ENCODE measurements at regions not wholly inside any gene's neighbourhood (a gene's known extent, or its start where the extent isn't known, plus 50 kb on each side); places are given as distances from the start of the nearest gene placed in this dataset.

DNA sequence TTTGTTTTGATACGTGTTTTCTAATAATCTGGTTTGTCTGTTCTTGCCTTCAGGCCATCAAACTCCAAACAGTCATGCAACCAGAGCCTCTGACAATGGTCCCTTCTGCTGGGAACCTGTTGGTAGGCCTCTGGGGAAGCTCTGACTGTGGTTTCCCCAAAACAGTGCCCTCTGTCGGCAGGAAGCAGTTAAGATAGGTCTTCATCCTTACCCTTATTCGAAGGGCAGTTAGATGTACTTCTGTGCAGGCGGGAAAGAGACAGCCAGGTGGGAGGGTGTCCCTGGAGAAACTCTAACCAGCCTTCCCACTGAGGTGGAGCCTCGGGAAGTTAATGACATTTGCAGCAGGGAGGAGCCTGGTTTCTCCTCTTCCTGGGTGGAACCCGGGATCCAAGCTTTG is 81.6 kb upstream of the CHMP2B start:
- intact Hi-C loops (cut with DNase I): no loop called here
- DNase-seq (no peak), ATAC-seq (peak; percentile 57)
- peaks cover 11% of the 10 kb centered on the region for H3K9me3 ChIP-seq
- no peaks in the 10 kb centered on the region for H3K36me3 ChIP-seq
- TF ChIP-seq, protein P1, sequence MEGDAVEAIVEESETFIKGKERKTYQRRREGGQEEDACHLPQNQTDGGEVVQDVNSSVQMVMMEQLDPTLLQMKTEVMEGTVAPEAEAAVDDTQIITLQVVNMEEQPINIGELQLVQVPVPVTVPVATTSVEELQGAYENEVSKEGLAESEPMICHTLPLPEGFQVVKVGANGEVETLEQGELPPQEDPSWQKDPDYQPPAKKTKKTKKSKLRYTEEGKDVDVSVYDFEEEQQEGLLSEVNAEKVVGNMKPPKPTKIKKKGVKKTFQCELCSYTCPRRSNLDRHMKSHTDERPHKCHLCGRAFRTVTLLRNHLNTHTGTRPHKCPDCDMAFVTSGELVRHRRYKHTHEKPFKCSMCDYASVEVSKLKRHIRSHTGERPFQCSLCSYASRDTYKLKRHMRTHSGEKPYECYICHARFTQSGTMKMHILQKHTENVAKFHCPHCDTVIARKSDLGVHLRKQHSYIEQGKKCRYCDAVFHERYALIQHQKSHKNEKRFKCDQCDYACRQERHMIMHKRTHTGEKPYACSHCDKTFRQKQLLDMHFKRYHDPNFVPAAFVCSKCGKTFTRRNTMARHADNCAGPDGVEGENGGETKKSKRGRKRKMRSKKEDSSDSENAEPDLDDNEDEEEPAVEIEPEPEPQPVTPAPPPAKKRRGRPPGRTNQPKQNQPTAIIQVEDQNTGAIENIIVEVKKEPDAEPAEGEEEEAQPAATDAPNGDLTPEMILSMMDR (IDR thresholded peaks at IDR 0.05): no peak
- H3K4me1 ChIP-seq: no peaks in the 10 kb centered on the region
- H3K27ac ChIP-seq: no peak overlapping the region
- H3K27me3 ChIP-seq: no peaks in the 10 kb centered on the region
- H3K4me3 ChIP-seq: no peak overlapping the region

DNA sequence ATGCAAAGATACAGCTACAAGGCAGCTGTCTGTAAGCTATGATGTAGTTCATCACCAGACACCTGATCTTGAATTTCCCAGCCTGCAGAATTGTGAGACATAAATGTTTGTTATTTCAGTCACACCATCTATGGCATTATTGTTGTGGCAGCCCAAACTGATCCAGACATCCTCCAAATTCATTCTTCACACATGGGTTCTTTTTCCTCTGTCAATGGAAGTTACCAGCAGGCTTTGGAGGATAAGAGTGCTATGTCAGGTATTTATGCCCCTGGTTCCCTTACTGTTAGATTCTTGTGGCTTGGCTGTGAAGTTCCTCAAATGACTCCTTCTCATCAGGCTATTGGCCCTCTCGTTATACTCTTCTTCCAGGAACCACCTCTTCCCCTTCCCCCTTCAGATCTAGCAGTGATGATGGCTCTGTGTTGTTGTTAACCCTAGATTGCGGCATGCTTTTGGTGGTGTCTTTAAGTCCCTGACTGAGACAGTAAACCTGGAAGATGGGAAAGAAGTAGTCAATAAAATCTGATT is 91.0 kb upstream of the CHMP2B start:
- ATAC-seq: no peak
- Histone ChIP-seq H3K9me3 (peaks cover 5% of the 10 kb centered on the region), H3K4me1 (no peaks in the 10 kb centered on the region), H3K27me3 (no peaks in the 10 kb centered on the region), H3K36me3 (no peaks in the 10 kb centered on the region), H3K4me3 (no peak overlapping the region), H3K27ac (no peak overlapping the region)
- intact Hi-C loops (cut with DNase I): no loop called here
- no peak for DNase-seq
- TF ChIP-seq, protein P1 (IDR thresholded peaks at IDR 0.05): no peak

DNA sequence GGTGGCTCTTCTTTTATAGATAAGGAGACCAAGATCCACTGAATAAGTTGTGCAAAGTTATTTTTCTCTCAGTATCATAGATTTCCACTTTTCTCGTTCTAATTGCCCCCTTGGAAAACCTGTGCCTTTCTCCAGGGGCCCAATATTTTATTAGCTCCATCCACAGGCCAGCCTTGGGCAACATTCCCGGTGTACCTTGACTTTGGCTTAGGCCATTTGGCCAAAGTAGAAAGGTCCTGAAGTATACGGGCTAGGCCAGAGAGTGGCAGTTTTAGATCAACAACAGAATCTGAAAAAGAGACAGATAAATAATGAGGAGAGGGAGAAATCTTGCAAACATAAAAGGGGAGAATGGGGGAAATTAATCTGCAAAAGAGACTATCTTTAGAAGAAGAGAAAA is 91.7 kb upstream of the CHMP2B start:
- H3K4me3 ChIP-seq: no peak overlapping the region
- no peaks in the 10 kb centered on the region for H3K27me3 ChIP-seq
- no peaks in the 10 kb centered on the region for H3K9me3 ChIP-seq
- DNase-seq (no peak), ATAC-seq (no peak)
- H3K4me1 ChIP-seq: no peaks in the 10 kb centered on the region
- no peaks in the 10 kb centered on the region for H3K36me3 ChIP-seq
- TF ChIP-seq, protein P1 (IDR thresholded peaks at IDR 0.05): no peak
- intact Hi-C loops (cut with DNase I): no loop called here
- no peak overlapping the region for H3K27ac ChIP-seq

DNA sequence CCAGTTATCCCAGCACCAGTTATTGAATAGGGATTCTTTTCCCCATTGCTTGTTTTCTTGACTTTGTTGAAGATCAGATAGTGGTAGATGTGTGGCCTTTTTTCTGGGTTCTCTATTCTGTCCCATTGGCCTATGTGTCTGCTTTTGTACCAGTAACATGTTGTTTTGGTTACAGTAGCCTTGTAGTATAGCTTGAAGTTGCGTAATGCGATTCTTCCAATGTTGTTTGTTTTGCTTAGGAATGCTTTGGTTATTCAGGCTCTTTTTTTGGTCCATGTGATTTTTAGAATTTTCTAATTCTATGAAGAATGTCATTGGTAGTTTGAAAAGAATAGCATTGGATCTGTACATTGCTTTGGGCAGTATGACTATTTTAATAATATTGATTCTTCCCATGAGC is 94.3 kb upstream of the CHMP2B start:
- H3K27me3 ChIP-seq: no peaks in the 10 kb centered on the region
- DNase-seq (no peak), ATAC-seq (no peak)
- TF ChIP-seq, protein P1 (IDR thresholded peaks at IDR 0.05): no peak
- no peak overlapping the region for H3K4me3 ChIP-seq
- intact Hi-C loops (cut with DNase I): no loop called here
- no peaks in the 10 kb centered on the region for H3K4me1 ChIP-seq
- H3K27ac ChIP-seq: no peak overlapping the region
- no peaks in the 10 kb centered on the region for H3K36me3 ChIP-seq
- H3K9me3 ChIP-seq: no peaks in the 10 kb centered on the region

DNA sequence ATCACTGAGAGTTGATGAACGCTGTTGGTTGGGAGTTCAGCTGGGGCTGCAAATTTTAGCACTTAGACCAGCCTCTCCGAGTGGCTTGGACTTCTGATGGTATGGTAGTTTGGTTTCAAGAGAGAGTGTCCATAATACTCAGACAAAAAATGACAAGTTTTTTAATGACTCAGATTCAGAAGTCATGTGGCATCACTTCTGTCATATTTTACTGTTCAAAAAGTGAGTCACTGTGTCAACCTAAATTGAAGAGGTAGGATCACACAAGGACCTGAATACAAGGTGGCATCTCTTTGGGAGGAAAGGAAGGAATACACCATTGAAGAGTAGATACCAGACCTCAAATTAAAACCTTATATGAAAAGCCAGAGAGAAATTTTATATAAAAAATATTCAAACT is 99.1 kb upstream of the CHMP2B start:
- ATAC-seq (no peak), DNase-seq (no peak)
- no peaks in the 10 kb centered on the region for H3K36me3 ChIP-seq
- no peak overlapping the region for H3K27ac ChIP-seq
- H3K4me1 ChIP-seq: no peaks in the 10 kb centered on the region
- intact Hi-C loops (cut with DNase I): no loop called here
- H3K4me3 ChIP-seq: no peak overlapping the region
- H3K9me3 ChIP-seq: no peaks in the 10 kb centered on the region
- TF ChIP-seq, protein P1 (IDR thresholded peaks at IDR 0.05): no peak
- H3K27me3 ChIP-seq: no peaks in the 10 kb centered on the region

DNA sequence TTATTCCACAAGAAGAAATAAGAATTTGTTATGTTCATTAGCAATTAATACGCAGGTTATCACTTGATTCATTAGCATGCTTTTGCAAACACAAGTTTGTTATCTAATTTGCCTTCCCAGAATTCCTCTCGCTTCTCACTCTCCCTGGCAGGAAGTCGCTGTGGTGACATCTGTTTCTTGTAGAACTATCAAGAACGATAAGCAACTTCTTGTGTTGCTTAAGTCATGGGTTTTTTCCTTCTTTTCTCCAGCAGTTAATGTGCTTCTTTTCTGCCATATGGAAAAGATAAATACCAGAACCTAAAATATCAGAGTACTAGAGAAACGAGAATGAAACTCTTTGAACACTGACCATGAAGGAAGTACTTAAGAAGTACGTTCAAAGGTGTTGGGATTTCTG is 99.8 kb upstream of the CHMP2B start:
- no peak for ATAC-seq
- Histone ChIP-seq H3K27ac (no peak overlapping the region), H3K27me3 (no peaks in the 10 kb centered on the region), H3K4me3 (no peak overlapping the region), H3K36me3 (no peaks in the 10 kb centered on the region), H3K4me1 (no peaks in the 10 kb centered on the region), H3K9me3 (no peaks in the 10 kb centered on the region)
- intact Hi-C loops (cut with DNase I): no loop called here
- no peak for DNase-seq
- TF ChIP-seq, protein P1 (IDR thresholded peaks at IDR 0.05): no peak
